Tibial artery (tissue), 4 donors: ENCODE measurements at regions not wholly inside any gene's neighbourhood (a gene's known extent, or its start where the extent isn't known, plus 50 kb on each side); places are given as distances from the start of the nearest gene placed in this dataset.

Source experiments
- DNase-seq, 2 donors: peaks; one replicate each; pipeline ENCODE4 v3.0.0-alpha.2; 2019
- H3K27ac ChIP-seq, 2 donors: fragments of 200-600 bp; sonication (generic) in 1 of 2; 1 replicate in 1 of 2; 2 replicates in 1 of 2; pipeline ENCODE4 v1.5.1; 2018 to 2019; ENCODE audit warnings: mild to moderate bottlenecking in 1 of 2
- H3K27me3 ChIP-seq, 2 donors: fragments of 200-600 bp; sonication (generic) in 1 of 2; one replicate each; pipeline versions ENCODE4 v1.5.1 to v1.6.0; 2016 to 2019
- H3K36me3 ChIP-seq, 3 donors: fragments of 200-600 bp; sonication (generic) in 2 of 3; one replicate each; pipeline ENCODE4 v1.5.1; 2016 to 2019; ENCODE audit warnings: mild to moderate bottlenecking in 2 of 3
- H3K4me1 ChIP-seq, 4 donors: fragments of 200-600 bp; sonication (generic) in 2 of 4; 1 replicate in 3 of 4; 2 replicates in 1 of 4; pipeline ENCODE4 v1.5.1; 2016 to 2019
- H3K4me3 ChIP-seq, 2 donors: fragments of 200-600 bp; sonication (generic) in 1 of 2; 1 replicate in 1 of 2; 2 replicates in 1 of 2; pipeline ENCODE4 v1.5.1; 2018 to 2019; ENCODE audit warnings: mild to moderate bottlenecking in 2 of 2
- H3K9me3 ChIP-seq, 3 donors: fragments of 200-600 bp; sonication (generic) in 1 of 3; one replicate each; pipeline ENCODE4 v1.5.1; 2016 to 2019
- intact Hi-C: fragments of 100-400 bp; cut with DNase I; formaldehyde crosslinking; loops from one replicate; pipeline ENCODE4 v1.15.0; 2023; ENCODE audit warnings: low total_unique reads
- TF ChIP-seq, protein P1 (sequence below), 2 experiments: fragments of 200-600 bp in 1 of 2; fragments of 450-650 bp in 1 of 2; IDR thresholded peaks; one replicate each; pipeline ENCODE4 v1.5.1; 2017 to 2019; ENCODE audit warnings: antibody characterized with exemption in 2 of 2, mild to moderate bottlenecking in 1 of 2, moderate library complexity in 1 of 2

DNA sequence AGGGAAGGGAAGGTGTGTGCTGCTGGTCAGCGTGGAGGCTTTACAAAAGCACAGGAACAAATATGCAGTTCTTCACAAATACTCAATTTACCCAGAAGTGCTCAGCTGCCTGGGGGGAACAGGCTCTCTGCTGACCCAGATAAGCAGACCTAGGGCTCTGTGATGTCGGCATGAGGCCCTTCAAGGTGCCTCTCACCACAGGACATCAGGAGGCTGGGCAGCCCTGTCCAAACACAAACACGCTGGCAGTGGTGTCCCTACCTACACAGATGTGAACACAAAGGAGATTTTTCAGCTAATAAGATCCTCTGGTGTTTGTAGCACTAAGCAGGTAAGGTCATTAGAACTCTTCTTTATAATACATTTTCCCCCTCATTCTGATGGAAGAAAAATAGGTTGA, 243.0 kb upstream of the PROX1 start:
- intact Hi-C loops: no loop called here
- no peak overlapping the region for H3K4me3 ChIP-seq
- peaks cover 0 to 7% of the 10 kb centered on the region in 2 donors for H3K27me3 ChIP-seq
- no peak for DNase-seq
- TF ChIP-seq, protein P1, sequence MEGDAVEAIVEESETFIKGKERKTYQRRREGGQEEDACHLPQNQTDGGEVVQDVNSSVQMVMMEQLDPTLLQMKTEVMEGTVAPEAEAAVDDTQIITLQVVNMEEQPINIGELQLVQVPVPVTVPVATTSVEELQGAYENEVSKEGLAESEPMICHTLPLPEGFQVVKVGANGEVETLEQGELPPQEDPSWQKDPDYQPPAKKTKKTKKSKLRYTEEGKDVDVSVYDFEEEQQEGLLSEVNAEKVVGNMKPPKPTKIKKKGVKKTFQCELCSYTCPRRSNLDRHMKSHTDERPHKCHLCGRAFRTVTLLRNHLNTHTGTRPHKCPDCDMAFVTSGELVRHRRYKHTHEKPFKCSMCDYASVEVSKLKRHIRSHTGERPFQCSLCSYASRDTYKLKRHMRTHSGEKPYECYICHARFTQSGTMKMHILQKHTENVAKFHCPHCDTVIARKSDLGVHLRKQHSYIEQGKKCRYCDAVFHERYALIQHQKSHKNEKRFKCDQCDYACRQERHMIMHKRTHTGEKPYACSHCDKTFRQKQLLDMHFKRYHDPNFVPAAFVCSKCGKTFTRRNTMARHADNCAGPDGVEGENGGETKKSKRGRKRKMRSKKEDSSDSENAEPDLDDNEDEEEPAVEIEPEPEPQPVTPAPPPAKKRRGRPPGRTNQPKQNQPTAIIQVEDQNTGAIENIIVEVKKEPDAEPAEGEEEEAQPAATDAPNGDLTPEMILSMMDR (IDR thresholded peaks at IDR 0.05): no peak
- no peak overlapping the region for H3K27ac ChIP-seq
- no peaks in the 10 kb centered on the region for H3K4me1 ChIP-seq
- no peaks in the 10 kb centered on the region for H3K36me3 ChIP-seq
- no peaks in the 10 kb centered on the region for H3K9me3 ChIP-seq

DNA sequence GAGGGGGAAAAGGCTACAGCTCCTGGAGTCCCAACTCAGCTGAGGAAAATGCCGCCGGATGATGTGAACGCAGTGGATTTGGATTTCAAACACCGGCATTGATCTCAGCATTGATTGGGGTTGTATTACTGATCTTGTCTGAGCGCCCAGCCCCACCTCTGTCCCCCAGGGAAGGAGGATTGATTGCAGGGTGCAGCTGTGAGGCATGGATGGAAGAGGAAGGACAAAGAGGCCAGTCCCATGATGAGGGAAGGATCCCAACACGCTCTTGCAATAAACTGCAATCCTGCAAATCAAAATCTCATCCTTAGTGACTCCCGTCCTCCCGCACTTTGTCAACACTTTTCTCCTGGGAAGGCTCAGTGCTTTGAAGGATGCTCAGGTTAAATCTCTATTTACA, 242.3 kb upstream of the PROX1 start:
- no peaks in the 10 kb centered on the region for H3K4me1 ChIP-seq
- no peaks in the 10 kb centered on the region for H3K36me3 ChIP-seq
- TF ChIP-seq, protein P1 (IDR thresholded peaks at IDR 0.05): no peak
- H3K4me3 ChIP-seq: no peak overlapping the region
- intact Hi-C loops: no loop called here
- DNase-seq: no peak
- H3K27ac ChIP-seq: no peak overlapping the region
- H3K9me3 ChIP-seq: no peaks in the 10 kb centered on the region
- H3K27me3 ChIP-seq: peaks cover 0 to 7% of the 10 kb centered on the region in 2 donors

DNA sequence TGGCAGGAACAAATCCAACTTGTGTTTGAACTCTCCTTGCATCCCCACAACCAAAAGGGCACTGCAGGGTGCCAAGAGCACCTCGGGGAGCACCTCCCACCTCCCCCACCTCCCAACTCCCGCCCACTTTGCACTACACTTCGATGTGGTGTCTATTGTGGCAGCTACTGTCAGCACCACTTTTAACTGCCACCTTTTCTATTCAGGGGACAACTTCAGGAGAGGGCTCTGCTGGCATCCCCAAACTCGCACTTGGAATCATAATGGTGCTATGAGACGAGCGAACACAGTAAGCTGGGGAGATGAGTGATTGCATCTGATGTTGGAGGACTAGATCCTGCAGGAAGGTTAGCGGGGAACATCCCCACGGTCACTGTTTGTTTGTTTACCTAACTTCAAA, 238.2 kb upstream of the PROX1 start:
- TF ChIP-seq, protein P1 (IDR thresholded peaks at IDR 0.05): no peak
- no peak for DNase-seq
- Histone ChIP-seq H3K27me3 (peaks cover 0 to 7% of the 10 kb centered on the region in 2 donors), H3K27ac (no peak overlapping the region), H3K4me1 (no peaks in the 10 kb centered on the region), H3K9me3 (peaks cover 0 to 8% (median 0%) of the 10 kb centered on the region in 3 donors), H3K4me3 (no peak overlapping the region), H3K36me3 (no peaks in the 10 kb centered on the region)
- intact Hi-C loops: no loop called here

DNA sequence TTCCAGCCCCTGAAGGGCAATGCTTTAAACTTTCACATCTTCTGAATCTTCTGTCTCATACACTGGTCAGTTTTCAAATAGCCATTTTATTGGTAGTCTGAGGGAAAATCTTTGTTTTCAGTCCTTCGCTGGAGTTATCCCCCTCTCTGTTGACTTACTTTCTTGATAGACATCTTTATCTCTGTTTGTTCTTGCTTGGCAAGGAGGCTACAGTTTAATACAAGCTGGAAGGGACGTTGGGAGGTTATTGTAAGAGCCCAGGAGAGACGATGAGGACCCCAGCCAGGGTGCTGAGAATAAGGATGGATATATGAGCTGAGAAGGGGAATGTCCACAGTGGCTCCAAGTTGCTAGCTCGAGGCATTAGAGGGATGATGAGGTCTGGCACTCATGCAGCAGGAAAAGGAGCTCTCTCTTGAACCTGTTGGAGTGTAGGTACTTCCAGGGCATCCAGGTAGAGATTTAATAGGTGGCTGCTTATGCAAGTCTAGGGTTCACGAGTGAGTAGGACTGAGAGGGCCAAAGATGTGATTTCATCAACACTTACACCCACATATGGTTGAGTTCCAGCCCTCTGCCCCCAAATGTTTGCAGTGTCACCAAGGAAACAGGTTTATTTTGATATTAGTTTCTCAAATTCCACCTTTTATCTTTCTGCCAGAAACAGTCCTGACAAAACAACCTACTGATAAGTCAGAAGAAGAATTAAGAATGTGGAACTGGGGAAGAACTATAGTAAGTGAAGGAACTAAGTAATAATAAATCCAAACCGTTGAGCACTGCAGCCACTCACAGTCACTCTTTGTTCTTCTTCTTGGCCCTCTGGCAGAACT, 237.3 kb upstream of the PROX1 start:
- TF ChIP-seq, protein P1 (IDR thresholded peaks at IDR 0.05): no peak
- H3K36me3 ChIP-seq: no peaks in the 10 kb centered on the region
- intact Hi-C loops: no loop called here
- H3K27me3 ChIP-seq: peaks cover 0 to 7% of the 10 kb centered on the region in 2 donors
- H3K4me1 ChIP-seq: no peaks in the 10 kb centered on the region
- H3K27ac ChIP-seq: no peak overlapping the region
- H3K4me3 ChIP-seq: no peak overlapping the region
- H3K9me3 ChIP-seq: peaks cover 0 to 8% (median 0%) of the 10 kb centered on the region in 3 donors
- DNase-seq: no peak

DNA sequence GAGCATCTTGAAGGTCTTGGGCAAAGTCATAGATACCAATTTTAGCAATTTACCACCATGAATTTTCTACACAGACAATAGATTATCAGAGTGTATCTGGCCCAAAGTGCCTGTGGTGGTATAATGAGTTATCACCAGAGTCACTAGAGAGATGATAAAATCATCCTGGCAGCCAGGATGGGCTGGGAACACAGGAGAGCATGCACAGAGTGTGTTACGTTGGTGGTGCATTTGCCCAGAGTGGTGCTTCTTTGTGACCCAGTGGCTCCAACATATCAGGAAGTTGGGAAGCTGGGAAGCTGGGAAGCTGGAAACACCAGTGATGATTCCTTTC, 236.7 kb upstream of the PROX1 start:
- Histone ChIP-seq H3K4me3 (no peak overlapping the region), H3K27ac (no peak overlapping the region), H3K27me3 (peaks cover 0 to 7% of the 10 kb centered on the region in 2 donors), H3K9me3 (peaks cover 0 to 8% (median 0%) of the 10 kb centered on the region in 3 donors), H3K36me3 (no peaks in the 10 kb centered on the region), H3K4me1 (no peaks in the 10 kb centered on the region)
- TF ChIP-seq, protein P1 (IDR thresholded peaks at IDR 0.05): no peak
- intact Hi-C loops: no loop called here
- no peak for DNase-seq
